Breast epithelium (tissue), 3 donors: ENCODE measurements at regions not wholly inside any gene's neighbourhood (a gene's known extent, or its start where the extent isn't known, plus 50 kb on each side); places are given as distances from the start of the nearest gene placed in this dataset.

Experiments used
- POLR2A ChIP-seq: fragments of 450-650 bp; IDR thresholded peaks from one replicate; pipeline ENCODE4 v1.6.1; 2016; ENCODE audit warnings: antibody characterized with exemption, mild to moderate bottlenecking, moderate library complexity
- POLR2AphosphoS5 ChIP-seq, 3 donors: sonication (generic); formaldehyde crosslinking; IDR thresholded peaks; one replicate each; pipeline ENCODE4 v1.6.1; 2017; ENCODE audit warnings: antibody characterized with exemption in 3 of 3

DNA sequence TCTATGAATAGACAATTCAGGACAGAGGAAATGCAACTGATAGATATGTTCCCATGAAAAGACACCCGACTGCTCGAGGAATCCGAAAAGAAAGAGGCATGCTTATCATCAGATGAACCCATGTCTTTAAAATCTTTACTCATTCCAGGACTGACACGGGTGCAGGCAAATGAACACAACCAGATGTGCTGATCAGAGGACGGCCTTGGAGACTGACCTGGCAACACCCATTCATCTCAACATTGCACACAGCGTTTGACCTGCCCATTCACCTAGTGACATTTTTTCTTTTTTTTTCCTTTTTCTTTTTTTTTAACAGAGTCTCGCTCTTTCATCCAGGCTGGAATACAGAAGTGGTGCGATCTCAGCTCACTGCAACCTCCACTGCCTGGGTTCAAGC, 377.5 kb downstream of the EIPR1 start:
- TF ChIP-seq POLR2A = no peak
- no peak for TF ChIP-seq POLR2AphosphoS5 (IDR thresholded peaks at IDR 0.05)
